RWPE1 (cell line): ENCODE measurements at regions not wholly inside any gene's neighbourhood (a gene's known extent, or its start where the extent isn't known, plus 50 kb on each side); places are given as distances from the start of the nearest gene placed in this dataset.

Source experiments
- CTCF ChIA-PET: fragments of 350-600 bp; sonication (Branson Sonifier 250); formaldehyde crosslinking; extraction: SDS; loops from one replicate; lab custom pipeline; 2021; lab: Yijun Ruan, JAX
- POLR2A ChIA-PET: fragments of 400-600 bp; formaldehyde crosslinking; extraction: SDS; loops from one replicate; lab custom pipeline; 2020; ENCODE audit warnings: antibody characterized with exemption; ENCODE audit not compliant: low non-redundant PET; lab: Yijun Ruan, JAX
- DNase-seq: peaks from one replicate; pipeline ENCODE4 v3.0.0; 2012; ENCODE audit warnings: low spot score
- H3K27ac ChIP-seq: fragments of 450-650 bp; 2 replicates; pipeline ENCODE4 v1.5.1; 2017
- CTCF ChIP-seq: fragments of 450-650 bp; conservative IDR thresholded peaks from 2 replicates; pipeline ENCODE4 v1.5.1; 2017; ENCODE audit warnings: low read depth, mild to moderate bottlenecking

GRCh38 chr7:94276795-94277194, 117.9 kb upstream of the COL1A2 start:
- no peak overlapping the region for H3K27ac ChIP-seq
- ChIA-PET POLR2A (no interaction called here), CTCF (interaction anchor here (1.4 kb wide), 1 partner anchor 119 kb away, joined by 5 read pairs; no protein-coding TSS in a partner anchor)
- peak; percentile 61 for TF ChIP-seq CTCF
- no peak for DNase-seq

GRCh38 chr7:94277236-94277635, 117.5 kb upstream of the COL1A2 start:
- no peak for DNase-seq
- CTCF ChIA-PET: no interaction called here
- POLR2A ChIA-PET: no interaction called here
- TF ChIP-seq CTCF: no peak; the same call in 1 of the 2 replicates
- H3K27ac ChIP-seq: no peak overlapping the region

GRCh38 chr7:94280851-94281250, 113.8 kb upstream of the COL1A2 start:
- TF ChIP-seq CTCF: no peak
- H3K27ac ChIP-seq: no peak overlapping the region
- CTCF ChIA-PET: no interaction called here
- POLR2A ChIA-PET: no interaction called here
- no peak for DNase-seq

- no peak overlapping the region for H3K27ac ChIP-seq
- DNase-seq: no peak
- CTCF ChIA-PET: interaction anchor here (0.6 to 1.2 kb wide), 2 partner anchors 111 to 963 kb away, joined by 3 to 4 read pairs; no protein-coding TSS in a partner anchor
- POLR2A ChIA-PET: no interaction called here
- no peak for TF ChIP-seq CTCF
These were observed 110.6 kb upstream of the COL1A2 start for GRCh38 chr7:94284104-94284503.

- POLR2A ChIA-PET: no interaction called here
- TF ChIP-seq CTCF: no peak
- CTCF ChIA-PET: interaction anchor here (0.7 to 8.1 kb wide), 3 partner anchors 14 to 119 kb away, joined by 3 to 80 read pairs (median 4); partner anchors contain the start of gene COL1A2
- DNase-seq: no peak
- no peak overlapping the region for H3K27ac ChIP-seq
These were observed 108.6 kb upstream of the COL1A2 start for GRCh38 chr7:94286111-94286510.

GRCh38 chr7:94288096-94288495, 106.6 kb upstream of the COL1A2 start:
- no peak for DNase-seq
- no peak for TF ChIP-seq CTCF
- ChIA-PET CTCF (interaction anchor here (2.4 to 8.1 kb wide), 2 partner anchors 106 to 149 kb away, joined by 15 to 80 read pairs; partner anchors contain the start of gene COL1A2), POLR2A (no interaction called here)
- H3K27ac ChIP-seq: no peak overlapping the region
